Ovary (tissue), 3 donors: ENCODE measurements at regions not wholly inside any gene's neighbourhood (a gene's known extent, or its start where the extent isn't known, plus 50 kb on each side); places are given as distances from the start of the nearest gene placed in this dataset.

Experiments
- CTCF ChIP-seq, 3 donors: fragments of 450-650 bp in 2 of 3; fragments of 200-600 bp in 1 of 3; IDR thresholded peaks; one replicate each; pipeline versions ENCODE4 v1.5.1 to v1.8.0; 2016 to 2022; ENCODE audit warnings: antibody characterized with exemption in 3 of 3, mild to moderate bottlenecking in 1 of 3
- EP300 ChIP-seq: sonication (generic); formaldehyde crosslinking; IDR thresholded peaks from one replicate; pipeline ENCODE4 v1.6.1; 2017; ENCODE audit warnings: antibody characterized with exemption
- POLR2A ChIP-seq: fragments of 450-650 bp; IDR thresholded peaks from one replicate; pipeline ENCODE4 v1.6.1; 2017; ENCODE audit warnings: antibody characterized with exemption, mild to moderate bottlenecking, moderate library complexity
- donor health status: DM: no; HTN: no; CAD: no.

GRCh38 chr2:136522724-136523123, 242.6 kb upstream of the THSD7B start:
- TF ChIP-seq EP300: no peak
- no peak for TF ChIP-seq CTCF (IDR thresholded peaks at IDR 0.05)
- TF ChIP-seq POLR2A: no peak
